ENCODE measurements at regions not wholly inside any gene's neighbourhood (a gene's known extent, or its start where the extent isn't known, plus 50 kb on each side); places are given as distances from the start of the nearest gene placed in this dataset.

DNA sequence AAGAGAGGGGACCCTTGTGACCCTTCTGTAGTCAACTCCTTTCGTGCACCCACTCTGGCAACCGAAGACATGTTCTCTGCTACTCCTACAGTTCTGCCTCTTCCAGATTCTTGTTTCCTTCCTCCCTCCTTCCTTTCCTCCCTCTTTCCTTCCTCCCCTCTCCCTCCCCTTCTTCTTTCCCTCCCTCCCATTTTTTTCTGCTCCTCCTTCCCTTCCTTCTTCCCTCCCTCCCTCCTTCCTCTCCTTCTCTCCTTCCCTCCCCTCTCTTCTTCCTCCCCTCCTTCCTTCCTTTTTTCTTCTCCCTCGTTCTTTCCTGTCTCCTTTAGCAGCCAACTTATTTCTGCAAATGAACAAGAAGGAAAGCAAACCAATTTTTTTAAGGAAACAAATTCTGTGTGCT lies 111.5 kb downstream of the NPTX2 start:
- no peak overlapping the region for H3K27ac ChIP-seq (ENCODE audit: low read depth, low read length)
- ChIA-PET RAD21 (ENCODE audit: low non-redundant PET in 1 of 2, low total read pairs in 2 of 2, uncharacterized antibody in 2 of 2, unreplicated experiment in 2 of 2) (interaction anchor here in 1 of 2 experiments (0.6 kb wide), 1 partner anchor 17 kb away, joined by 4 read pairs; no protein-coding TSS in a partner anchor), CTCF (interaction anchor here (1.2 to 2.7 kb wide), 2 partner anchors 17 to 103 kb away, joined by 3 to 16 read pairs; no protein-coding TSS in a partner anchor), POLR2A (no interaction called here)
- H3K9me2 ChIP-seq (ENCODE audit: insufficient read depth): no peaks in the 10 kb centered on the region
- no peaks in the 10 kb centered on the region; a peak in 1 of 4 replicates for H3K9me3 ChIP-seq (ENCODE audit: control insufficient read depth in 1 of 2, insufficient read depth in 1 of 2, low read depth in 1 of 2, low read length in 2 of 2)
- H3K4me2 ChIP-seq (ENCODE audit: low read length): no peak overlapping the region
- no peak overlapping the region for H3K9ac ChIP-seq (ENCODE audit: low read length)
- H3K27me3 ChIP-seq (ENCODE audit: insufficient read depth, low read length): no peaks in the 10 kb centered on the region
- H3K79me2 ChIP-seq (ENCODE audit: insufficient read depth, low read length): no peaks in the 10 kb centered on the region
- H3K4me1 ChIP-seq (ENCODE audit: control insufficient read depth in 1 of 2, insufficient read depth in 2 of 2, low read length in 2 of 2): peaks cover 7 to 17% of the 10 kb centered on the region in 2 experiments; a peak in 3 of 4 replicates
- intact Hi-C loops (cut with micrococcal nuclease): no loop called here
- no peaks in the 10 kb centered on the region for H3K36me3 ChIP-seq (ENCODE audit: control insufficient read depth in 1 of 2, insufficient read depth in 2 of 2, low read length in 2 of 2)
- no peak overlapping the region for H2AFZ ChIP-seq (ENCODE audit: low read depth, low read length, poor library complexity, severe bottlenecking)
- DNase-seq (ENCODE audit: low read depth, low spot score): no peak
- no peak overlapping the region for H3K4me3 ChIP-seq (replicated peaks in 1 of 2; ENCODE audit: low read depth in 1 of 2, low read length in 2 of 2)
- no TSS peak for BruUV-seq (replicated peaks)
- no peaks in the 10 kb centered on the region for H4K20me1 ChIP-seq (ENCODE audit: insufficient read depth)
- ATAC-seq: no peak
- TF ChIP-seq ELF1 (IDR thresholded peaks at IDR 0.05; ENCODE audit: borderline replicate concordance, low read depth) (no peak), EGR1 (IDR thresholded peaks at IDR 0.05; ENCODE audit: low read depth) (no peak), TCF7L2 (IDR thresholded peaks at IDR 0.05; ENCODE audit: borderline replicate concordance, extremely low read depth, insufficient read depth, insufficient read length) (no peak), CBX3 (IDR thresholded peaks at IDR 0.05; ENCODE audit: low read depth) (no peak), RAD21 (IDR thresholded peaks at IDR 0.05; ENCODE audit: low read depth) (no peak), SP1 (IDR thresholded peaks at IDR 0.05; ENCODE audit: low read depth) (no peak), POLR2A (IDR thresholded peaks at IDR 0.05; ENCODE audit: borderline replicate concordance, extremely low read depth, insufficient read depth, insufficient read length) (no peak), CEBPB (IDR thresholded peaks at IDR 0.05; ENCODE audit: low read depth) (no peak), MAX (IDR thresholded peaks at IDR 0.05) (no peak), YY1 (IDR thresholded peaks at IDR 0.05; ENCODE audit: extremely low read depth, insufficient replicate concordance, low read depth, low read length) (no peak), FOSL1 (IDR thresholded peaks at IDR 0.05; ENCODE audit: low read depth) (no peak), EZH2phosphoT487 (IDR thresholded peaks at IDR 0.05; ENCODE audit: borderline replicate concordance) (no peak), ATF3 (IDR thresholded peaks at IDR 0.05) (no peak)
- TF ChIP-seq, protein P1, sequence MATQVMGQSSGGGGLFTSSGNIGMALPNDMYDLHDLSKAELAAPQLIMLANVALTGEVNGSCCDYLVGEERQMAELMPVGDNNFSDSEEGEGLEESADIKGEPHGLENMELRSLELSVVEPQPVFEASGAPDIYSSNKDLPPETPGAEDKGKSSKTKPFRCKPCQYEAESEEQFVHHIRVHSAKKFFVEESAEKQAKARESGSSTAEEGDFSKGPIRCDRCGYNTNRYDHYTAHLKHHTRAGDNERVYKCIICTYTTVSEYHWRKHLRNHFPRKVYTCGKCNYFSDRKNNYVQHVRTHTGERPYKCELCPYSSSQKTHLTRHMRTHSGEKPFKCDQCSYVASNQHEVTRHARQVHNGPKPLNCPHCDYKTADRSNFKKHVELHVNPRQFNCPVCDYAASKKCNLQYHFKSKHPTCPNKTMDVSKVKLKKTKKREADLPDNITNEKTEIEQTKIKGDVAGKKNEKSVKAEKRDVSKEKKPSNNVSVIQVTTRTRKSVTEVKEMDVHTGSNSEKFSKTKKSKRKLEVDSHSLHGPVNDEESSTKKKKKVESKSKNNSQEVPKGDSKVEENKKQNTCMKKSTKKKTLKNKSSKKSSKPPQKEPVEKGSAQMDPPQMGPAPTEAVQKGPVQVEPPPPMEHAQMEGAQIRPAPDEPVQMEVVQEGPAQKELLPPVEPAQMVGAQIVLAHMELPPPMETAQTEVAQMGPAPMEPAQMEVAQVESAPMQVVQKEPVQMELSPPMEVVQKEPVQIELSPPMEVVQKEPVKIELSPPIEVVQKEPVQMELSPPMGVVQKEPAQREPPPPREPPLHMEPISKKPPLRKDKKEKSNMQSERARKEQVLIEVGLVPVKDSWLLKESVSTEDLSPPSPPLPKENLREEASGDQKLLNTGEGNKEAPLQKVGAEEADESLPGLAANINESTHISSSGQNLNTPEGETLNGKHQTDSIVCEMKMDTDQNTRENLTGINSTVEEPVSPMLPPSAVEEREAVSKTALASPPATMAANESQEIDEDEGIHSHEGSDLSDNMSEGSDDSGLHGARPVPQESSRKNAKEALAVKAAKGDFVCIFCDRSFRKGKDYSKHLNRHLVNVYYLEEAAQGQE (IDR thresholded peaks at IDR 0.05; ENCODE audit: low read depth): no peak

All from HCT116 (cell line).